Activated B cell treated with CpG ODN at 0.5 μM for 24 hours (primary cell): ENCODE measurements at regions not wholly inside any gene's neighbourhood (a gene's known extent, or its start where the extent isn't known, plus 50 kb on each side); places are given as distances from the start of the nearest gene placed in this dataset.
"Not testable (repeated sequence)": the region's sequence is repeated elsewhere in the genome, so short reads cannot be mapped to it uniquely, and the experiment has no call there.

Experiments used
- ATAC-seq: fragments of 200-7000 bp; cut with Tn5 transposase; one replicate; pipeline ENCODE4 v1.10.0; 2021; ENCODE audit warnings: low read depth, mild to moderate bottlenecking, moderate library complexity
- CTCF ChIA-PET: fragments of 350-600 bp; sonication (Branson Sonifier 250); formaldehyde crosslinking; loops from one replicate; lab custom pipeline; 2021; ENCODE audit warnings: antibody characterized with exemption; lab: Charles Lee
- POLR2A ChIA-PET: fragments of 350-600 bp; sonication (Branson Sonifier 250); formaldehyde crosslinking; loops from one replicate; lab custom pipeline; 2021; ENCODE audit warnings: antibody characterized with exemption; lab: Charles Lee
- DNase-seq: peaks from one replicate; pipeline ENCODE4 v3.0.0; 2022
- H3K27ac Mint-ChIP-seq: one replicate; pipeline ENCODE4 v1.8.0; 2020; ENCODE audit warnings: mixed read lengths
- H3K27me3 Mint-ChIP-seq: one replicate; pipeline ENCODE4 v1.8.0; 2021; ENCODE audit warnings: mixed read lengths
- H3K36me3 Mint-ChIP-seq: one replicate; pipeline ENCODE4 v1.8.0; 2021; ENCODE audit warnings: low read depth, mixed read lengths
- H3K4me1 Mint-ChIP-seq: one replicate; pipeline ENCODE4 v1.8.0; 2021; ENCODE audit warnings: mixed read lengths
- H3K4me3 Mint-ChIP-seq: one replicate; pipeline ENCODE4 v1.8.0; 2020; ENCODE audit warnings: mild to moderate bottlenecking, mixed read lengths
- H3K9me3 Mint-ChIP-seq: one replicate; pipeline ENCODE4 v1.8.0; 2020; ENCODE audit warnings: mixed read lengths
- intact Hi-C: fragments of 100-400 bp; cut with micrococcal nuclease; formaldehyde crosslinking; loops from one replicate; pipeline ENCODE4 v1.15.1; 2024
- TF ChIP-seq, protein P1 (sequence below): fragments of 200-600 bp; IDR thresholded peaks from one replicate; pipeline ENCODE4 v1.8.0; 2022; ENCODE audit warnings: antibody characterized with exemption, mild to moderate bottlenecking

DNA sequence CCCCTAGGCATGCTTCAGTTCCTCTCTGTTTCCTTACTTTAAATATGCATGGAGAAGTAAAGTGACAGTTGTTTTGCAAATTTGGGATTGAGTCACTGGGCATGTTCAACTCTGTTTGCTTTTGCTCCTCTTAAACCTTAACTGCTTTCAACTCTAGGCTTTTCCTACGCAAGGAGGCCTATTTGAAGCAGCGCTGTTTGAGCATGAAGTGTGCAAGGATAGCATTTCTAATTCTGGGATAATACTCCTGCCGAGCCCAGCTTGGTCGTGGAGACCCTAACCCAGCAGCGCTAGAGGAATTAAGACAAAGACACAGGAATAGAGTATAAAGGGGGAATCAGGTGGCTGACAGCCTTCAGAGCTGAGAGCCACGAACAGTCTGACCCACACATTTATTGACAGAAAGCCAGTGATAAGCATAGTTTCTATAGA is 803.4 kb upstream of the CDH10 start:
- TF ChIP-seq, protein P1, sequence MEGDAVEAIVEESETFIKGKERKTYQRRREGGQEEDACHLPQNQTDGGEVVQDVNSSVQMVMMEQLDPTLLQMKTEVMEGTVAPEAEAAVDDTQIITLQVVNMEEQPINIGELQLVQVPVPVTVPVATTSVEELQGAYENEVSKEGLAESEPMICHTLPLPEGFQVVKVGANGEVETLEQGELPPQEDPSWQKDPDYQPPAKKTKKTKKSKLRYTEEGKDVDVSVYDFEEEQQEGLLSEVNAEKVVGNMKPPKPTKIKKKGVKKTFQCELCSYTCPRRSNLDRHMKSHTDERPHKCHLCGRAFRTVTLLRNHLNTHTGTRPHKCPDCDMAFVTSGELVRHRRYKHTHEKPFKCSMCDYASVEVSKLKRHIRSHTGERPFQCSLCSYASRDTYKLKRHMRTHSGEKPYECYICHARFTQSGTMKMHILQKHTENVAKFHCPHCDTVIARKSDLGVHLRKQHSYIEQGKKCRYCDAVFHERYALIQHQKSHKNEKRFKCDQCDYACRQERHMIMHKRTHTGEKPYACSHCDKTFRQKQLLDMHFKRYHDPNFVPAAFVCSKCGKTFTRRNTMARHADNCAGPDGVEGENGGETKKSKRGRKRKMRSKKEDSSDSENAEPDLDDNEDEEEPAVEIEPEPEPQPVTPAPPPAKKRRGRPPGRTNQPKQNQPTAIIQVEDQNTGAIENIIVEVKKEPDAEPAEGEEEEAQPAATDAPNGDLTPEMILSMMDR, result no peak
- Mint-ChIP-seq H3K27me3 (no peaks in the 10 kb centered on the region), H3K27ac (no peak overlapping the region), H3K4me3 (no peak overlapping the region), H3K36me3 (no peaks in the 10 kb centered on the region), H3K9me3 (no peaks in the 10 kb centered on the region), H3K4me1 (no peaks in the 10 kb centered on the region)
- no peak for DNase-seq
- CTCF ChIA-PET, result no interaction called here
- no peak for ATAC-seq
- POLR2A ChIA-PET, result no interaction called here
- intact Hi-C loops, result no loop called here

DNA sequence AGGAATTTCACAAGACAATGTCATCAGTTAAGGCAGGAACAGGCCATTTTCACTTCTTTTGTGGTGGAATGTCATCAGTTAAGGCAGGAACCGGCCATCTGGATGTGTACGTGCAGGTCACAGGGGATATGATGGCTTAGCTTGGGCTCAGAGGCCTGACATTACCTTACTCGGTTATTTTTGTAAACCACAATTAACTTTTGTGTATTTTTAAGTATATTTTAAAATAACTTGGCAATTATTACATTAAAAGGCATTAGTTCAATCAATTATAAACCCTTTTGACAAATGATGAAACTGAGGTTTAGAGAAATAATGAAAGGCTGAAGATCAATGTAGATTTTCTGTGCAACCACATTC is 801.3 kb upstream of the CDH10 start:
- DNase-seq, CTCF ChIA-PET, POLR2A ChIA-PET, H3K4me3 Mint-ChIP-seq, H3K36me3 Mint-ChIP-seq, intact Hi-C loops, ATAC-seq, H3K4me1 Mint-ChIP-seq, H3K27me3 Mint-ChIP-seq, H3K9me3 Mint-ChIP-seq, H3K27ac Mint-ChIP-seq: not testable (repeated sequence)

DNA sequence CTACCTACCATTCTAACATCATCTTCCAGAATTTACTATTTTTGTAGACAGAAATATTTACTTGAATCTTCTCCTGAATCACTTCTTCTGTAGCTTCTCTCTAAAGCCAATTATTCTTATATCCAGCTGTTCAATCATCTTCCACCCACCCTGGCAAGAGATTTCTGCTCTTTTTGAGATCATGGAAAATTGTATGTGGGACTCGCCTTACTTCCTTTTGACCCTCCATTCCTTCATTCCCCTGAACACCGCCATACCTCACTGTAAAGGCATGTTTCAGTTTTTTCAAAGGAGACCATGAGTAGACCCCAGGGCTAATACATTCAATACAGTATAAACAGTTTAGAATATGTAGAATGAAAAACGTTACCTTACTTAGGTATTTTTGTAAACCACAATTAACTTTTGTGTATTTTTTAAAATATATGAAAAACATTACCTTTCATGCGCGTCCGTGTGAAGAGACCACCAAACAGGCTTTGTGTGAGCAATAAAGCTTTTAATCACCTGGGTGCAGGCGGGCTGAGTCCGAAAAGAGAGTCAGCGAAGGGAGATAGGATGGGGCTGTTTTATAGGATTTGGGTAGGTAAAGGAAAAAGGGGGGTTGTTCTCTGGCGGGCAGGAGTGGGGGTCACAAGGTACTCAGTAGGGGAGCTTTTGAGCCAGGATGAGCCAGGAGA is 800.7 kb upstream of the CDH10 start:
- DNase-seq, H3K4me3 Mint-ChIP-seq, CTCF ChIA-PET, H3K27me3 Mint-ChIP-seq, H3K4me1 Mint-ChIP-seq, H3K9me3 Mint-ChIP-seq, H3K27ac Mint-ChIP-seq, ATAC-seq, POLR2A ChIA-PET, intact Hi-C loops, H3K36me3 Mint-ChIP-seq: not testable (repeated sequence)

DNA sequence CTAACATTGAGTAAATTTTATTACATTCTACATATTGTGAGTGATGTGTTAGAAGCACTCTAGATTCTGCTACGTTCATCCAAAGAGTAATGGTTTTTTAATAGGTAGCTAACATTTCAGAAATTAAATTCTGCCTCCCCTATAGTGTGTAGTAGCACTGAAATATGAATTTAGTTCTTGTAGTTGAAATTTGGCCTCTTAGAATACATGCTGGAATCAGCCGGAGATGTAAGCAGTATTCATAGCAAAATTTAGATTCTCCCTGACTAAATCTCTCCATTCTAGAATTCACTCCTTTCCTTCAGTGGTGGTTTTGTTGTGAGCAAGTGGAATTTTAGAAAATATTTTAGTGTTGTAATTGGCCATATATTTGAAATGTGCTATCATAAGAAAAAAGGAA is 799.9 kb upstream of the CDH10 start:
- intact Hi-C loops, result no loop called here
- ChIA-PET CTCF (no interaction called here), POLR2A (no interaction called here)
- Mint-ChIP-seq H3K9me3 (no peaks in the 10 kb centered on the region), H3K27me3 (no peaks in the 10 kb centered on the region), H3K36me3 (no peaks in the 10 kb centered on the region), H3K27ac (no peak overlapping the region), H3K4me3 (no peak overlapping the region), H3K4me1 (no peaks in the 10 kb centered on the region)
- TF ChIP-seq, protein P1, result no peak
- DNase-seq (no peak), ATAC-seq (no peak)

DNA sequence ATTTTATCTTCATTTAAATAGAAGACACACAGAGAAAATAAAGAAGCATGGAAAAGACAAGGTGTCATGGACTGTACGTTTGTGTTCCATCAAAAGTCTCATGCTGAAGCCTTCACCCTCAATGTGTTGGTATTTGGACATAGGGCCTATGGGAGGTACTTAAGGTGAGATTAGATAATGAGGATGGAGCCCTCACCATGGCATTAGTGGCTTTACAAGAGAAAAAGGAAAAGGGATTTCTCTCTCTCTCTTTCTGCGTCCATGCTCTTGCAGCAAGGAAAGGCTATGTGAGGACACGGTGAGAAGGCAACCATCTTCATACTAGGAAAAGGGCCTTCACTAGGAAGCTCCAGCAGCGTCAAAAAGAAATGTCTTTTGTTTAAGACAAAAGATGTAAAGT is 797.0 kb upstream of the CDH10 start:
- no peak for DNase-seq
- no peak for ATAC-seq
- H3K36me3 Mint-ChIP-seq, result no peaks in the 10 kb centered on the region
- no peak overlapping the region for H3K27ac Mint-ChIP-seq
- intact Hi-C loops, result no loop called here
- ChIA-PET CTCF (no interaction called here), POLR2A (no interaction called here)
- TF ChIP-seq, protein P1, result no peak
- H3K9me3 Mint-ChIP-seq, result peaks cover 3% of the 10 kb centered on the region
- no peaks in the 10 kb centered on the region for H3K4me1 Mint-ChIP-seq
- no peaks in the 10 kb centered on the region for H3K27me3 Mint-ChIP-seq
- H3K4me3 Mint-ChIP-seq, result no peak overlapping the region

DNA sequence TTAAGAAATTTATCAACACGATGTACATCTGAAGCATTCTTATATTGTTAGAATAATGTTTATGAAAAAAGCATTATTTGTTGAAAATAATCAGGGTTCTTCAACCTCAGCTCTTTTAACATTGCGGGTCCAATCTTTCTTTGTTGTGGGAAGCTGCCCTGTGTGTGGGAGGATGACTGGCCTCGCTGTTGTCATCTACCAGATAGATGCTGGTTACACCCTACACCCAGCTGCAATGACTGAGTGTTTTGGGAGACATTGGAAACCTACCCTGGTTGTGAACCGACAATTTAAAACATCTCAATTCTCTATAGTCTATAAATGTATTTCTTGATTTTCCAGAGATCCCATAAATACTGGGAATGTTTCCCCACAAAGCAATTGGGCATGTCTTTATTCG is 794.2 kb upstream of the CDH10 start:
- ATAC-seq, result no peak
- DNase-seq, result no peak
- H3K4me1 Mint-ChIP-seq, result no peaks in the 10 kb centered on the region
- H3K4me3 Mint-ChIP-seq, result no peak overlapping the region
- CTCF ChIA-PET, result no interaction called here
- H3K27ac Mint-ChIP-seq, result no peak overlapping the region
- H3K9me3 Mint-ChIP-seq, result peaks cover 6% of the 10 kb centered on the region
- intact Hi-C loops, result no loop called here
- POLR2A ChIA-PET, result no interaction called here
- TF ChIP-seq, protein P1, result no peak
- no peaks in the 10 kb centered on the region for H3K36me3 Mint-ChIP-seq
- H3K27me3 Mint-ChIP-seq, result no peaks in the 10 kb centered on the region

DNA sequence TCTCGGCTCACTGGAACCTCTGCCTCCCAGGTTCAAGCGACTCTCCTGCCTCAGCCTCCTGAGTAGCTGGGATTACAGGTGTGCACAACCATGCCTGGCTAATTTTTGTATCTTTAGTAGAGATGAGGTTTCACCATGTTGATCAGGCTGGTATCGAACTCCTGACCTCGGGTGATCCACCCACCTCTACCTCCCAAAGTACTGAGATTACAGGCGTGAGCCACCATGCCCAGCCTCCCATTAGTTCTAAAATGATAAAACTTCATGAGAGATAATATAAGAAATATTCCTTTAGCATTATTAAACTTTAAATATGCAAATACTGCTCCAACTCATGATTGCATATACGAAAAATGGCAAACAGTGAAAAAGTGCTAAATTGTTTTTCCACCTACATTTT is 793.6 kb upstream of the CDH10 start:
- H3K36me3 Mint-ChIP-seq, H3K4me3 Mint-ChIP-seq, CTCF ChIA-PET, H3K4me1 Mint-ChIP-seq, ATAC-seq, DNase-seq, H3K27me3 Mint-ChIP-seq, POLR2A ChIA-PET, intact Hi-C loops, H3K27ac Mint-ChIP-seq, H3K9me3 Mint-ChIP-seq: not testable (repeated sequence)
